PC-3 (cell line): ENCODE measurements at regions not wholly inside any gene's neighbourhood (a gene's known extent, or its start where the extent isn't known, plus 50 kb on each side); places are given as distances from the start of the nearest gene placed in this dataset.

Source experiments
- ATAC-seq: fragments of 200-7000 bp; cut with Tn5 transposase; 2 replicates; pipeline ENCODE4 v1.9.1; 2020; ENCODE audit warnings: mild to moderate bottlenecking, moderate library complexity
- BruUV-seq: library from RNA; stranded (reverse); fragments of 400-500 nt; replicated peaks from 2 replicates; lab custom pipeline; 2021; lab: Mats Ljungman, UMichigan
- CTCF ChIA-PET: fragments of 300-600 bp; sonication (Branson Sonifier 250); formaldehyde crosslinking; loops from one replicate; lab custom pipeline; 2022; ENCODE audit warnings: antibody characterized with exemption; lab: Charles Lee
- POLR2A ChIA-PET: fragments of 300-600 bp; sonication (Branson Sonifier 250); formaldehyde crosslinking; loops from one replicate; lab custom pipeline; 2022; ENCODE audit warnings: antibody characterized with exemption; ENCODE audit not compliant: unreplicated experiment; lab: Charles Lee
- DNase-seq: peaks from one replicate; pipeline ENCODE4 v3.0.0-alpha.2; 2015
- H2AFZ ChIP-seq: fragments of 300-600 bp; sonication (generic); 2 replicates; pipeline ENCODE4 v1.6.0; 2016; ENCODE audit warnings: antibody characterized with exemption, low read length
- H3F3A ChIP-seq: fragments of 300-600 bp; sonication (generic); one replicate; pipeline ENCODE4 v1.6.0; 2017; ENCODE audit warnings: antibody characterized with exemption, low read length, control low read depth, mild to moderate bottlenecking; ENCODE audit not compliant: unreplicated experiment
- H3K27ac ChIP-seq: fragments of 300-600 bp; sonication (generic); 2 replicates; pipeline ENCODE4 v1.5.1; 2016; ENCODE audit warnings: mild to moderate bottlenecking, low read length
- H3K27me3 ChIP-seq: fragments of 300-600 bp; sonication (generic); 2 replicates; pipeline ENCODE4 v1.6.1; 2016; ENCODE audit warnings: low read length, mixed read lengths
- H3K36me3 ChIP-seq: fragments of 300-600 bp; sonication (generic); 2 replicates; pipeline ENCODE4 v1.6.1; 2016; ENCODE audit warnings: low read depth, mixed run types, low read length, mixed read lengths
- H3K4me1 ChIP-seq: fragments of 300-600 bp; sonication (generic); 2 replicates; pipeline ENCODE4 v1.5.1; 2016; ENCODE audit warnings: low read length; ENCODE audit not compliant: insufficient read depth
- H3K4me2 ChIP-seq: fragments of 300-600 bp; sonication (generic); 2 replicates; pipeline ENCODE4 v1.6.0; 2016; ENCODE audit warnings: low read length
- H3K4me3 ChIP-seq: fragments of 300-600 bp; sonication (generic); 2 replicates; pipeline ENCODE4 v1.5.1; 2016; ENCODE audit warnings: mild to moderate bottlenecking, low read length, mixed read lengths
- H3K79me2 ChIP-seq: fragments of 300-600 bp; sonication (generic); 2 replicates; pipeline ENCODE4 v1.6.1; 2017; ENCODE audit warnings: low read length, mixed read lengths
- H3K9ac ChIP-seq: fragments of 300-600 bp; sonication (generic); 2 replicates; pipeline ENCODE4 v1.6.0; 2016; ENCODE audit warnings: mild to moderate bottlenecking, low read length
- H3K9me2 ChIP-seq: fragments of 300-600 bp; sonication (generic); replicated peaks from 2 replicates; pipeline ENCODE4 v1.6.1; 2016; ENCODE audit warnings: mixed run types, low read length, mixed read lengths
- H3K9me3 ChIP-seq: fragments of 300-600 bp; sonication (generic); 2 replicates; pipeline ENCODE4 v1.6.1; 2016; ENCODE audit warnings: low read length, mixed read lengths
- H4K20me1 ChIP-seq: fragments of 300-600 bp; sonication (generic); 2 replicates; pipeline ENCODE4 v1.6.1; 2016; ENCODE audit warnings: low read length, mixed read lengths
- EZH2 ChIP-seq: fragments of 300-600 bp; sonication (generic); IDR thresholded peaks from one replicate; pipeline ENCODE4 v1.6.1; 2017; ENCODE audit warnings: antibody characterized with exemption, mild to moderate bottlenecking, low read length; ENCODE audit not compliant: unreplicated experiment
- EZH2phosphoT487 ChIP-seq: fragments of 300-600 bp; sonication (generic); IDR thresholded peaks from 2 replicates; pipeline ENCODE4 v1.6.1; 2018; ENCODE audit warnings: mild to moderate bottlenecking, antibody characterized with exemption, low read length, borderline replicate concordance
- intact Hi-C: fragments of 100-400 bp; cut with micrococcal nuclease; formaldehyde crosslinking; loops from 2 replicates; pipeline ENCODE4 v1.9.0; 2023
- TF ChIP-seq, protein P1 (sequence below): fragments of 300-600 bp; sonication (generic); conservative IDR thresholded peaks from 2 replicates; pipeline ENCODE4 v1.5.1; 2017; ENCODE audit warnings: antibody characterized with exemption, low read depth, mild to moderate bottlenecking, low read length

DNA sequence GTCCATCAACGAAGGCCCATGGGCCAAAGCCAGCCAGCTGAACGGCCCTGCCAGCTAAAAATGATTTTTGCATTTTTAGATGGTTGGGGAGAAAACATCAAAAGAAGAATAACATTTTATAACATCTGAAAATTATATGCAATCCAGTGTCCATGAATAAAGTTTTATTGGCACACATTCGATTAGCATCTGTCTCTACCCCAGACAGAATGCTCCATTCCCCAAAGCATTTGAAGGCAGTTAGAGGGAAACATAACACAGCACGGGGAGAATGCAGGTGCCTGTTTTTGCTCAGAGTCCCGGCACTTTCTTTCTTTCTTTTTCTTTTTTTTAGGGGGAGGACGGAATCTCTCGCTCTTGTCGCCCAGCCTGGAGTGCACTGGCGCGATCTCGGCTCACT lies 110.7 kb downstream of the ZNF664 start:
- no peak overlapping the region for H3K4me2 ChIP-seq
- no peak overlapping the region for H3K27ac ChIP-seq
- ChIA-PET CTCF (no interaction called here), POLR2A (no interaction called here)
- no peaks in the 10 kb centered on the region for H3K79me2 ChIP-seq
- no peak overlapping the region for H3K4me3 ChIP-seq
- H3K9me2 ChIP-seq, result no peaks in the 10 kb centered on the region
- H3K9ac ChIP-seq, result no peak overlapping the region
- no peaks in the 10 kb centered on the region for H3K9me3 ChIP-seq
- intact Hi-C loops, result no loop called here
- ATAC-seq (no peak), DNase-seq (no peak)
- no peaks in the 10 kb centered on the region for H3K4me1 ChIP-seq
- no peaks in the 10 kb centered on the region for H3K36me3 ChIP-seq
- no peaks in the 10 kb centered on the region for H4K20me1 ChIP-seq
- H3K27me3 ChIP-seq, result no peaks in the 10 kb centered on the region; the same call in 1 of the 2 replicates
- no peak overlapping the region for H2AFZ ChIP-seq
- no peak for TF ChIP-seq EZH2phosphoT487
- TF ChIP-seq, protein P1, sequence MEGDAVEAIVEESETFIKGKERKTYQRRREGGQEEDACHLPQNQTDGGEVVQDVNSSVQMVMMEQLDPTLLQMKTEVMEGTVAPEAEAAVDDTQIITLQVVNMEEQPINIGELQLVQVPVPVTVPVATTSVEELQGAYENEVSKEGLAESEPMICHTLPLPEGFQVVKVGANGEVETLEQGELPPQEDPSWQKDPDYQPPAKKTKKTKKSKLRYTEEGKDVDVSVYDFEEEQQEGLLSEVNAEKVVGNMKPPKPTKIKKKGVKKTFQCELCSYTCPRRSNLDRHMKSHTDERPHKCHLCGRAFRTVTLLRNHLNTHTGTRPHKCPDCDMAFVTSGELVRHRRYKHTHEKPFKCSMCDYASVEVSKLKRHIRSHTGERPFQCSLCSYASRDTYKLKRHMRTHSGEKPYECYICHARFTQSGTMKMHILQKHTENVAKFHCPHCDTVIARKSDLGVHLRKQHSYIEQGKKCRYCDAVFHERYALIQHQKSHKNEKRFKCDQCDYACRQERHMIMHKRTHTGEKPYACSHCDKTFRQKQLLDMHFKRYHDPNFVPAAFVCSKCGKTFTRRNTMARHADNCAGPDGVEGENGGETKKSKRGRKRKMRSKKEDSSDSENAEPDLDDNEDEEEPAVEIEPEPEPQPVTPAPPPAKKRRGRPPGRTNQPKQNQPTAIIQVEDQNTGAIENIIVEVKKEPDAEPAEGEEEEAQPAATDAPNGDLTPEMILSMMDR, result no peak
- no TSS peak for BruUV-seq
- H3F3A ChIP-seq, result no peaks in the 10 kb centered on the region

DNA sequence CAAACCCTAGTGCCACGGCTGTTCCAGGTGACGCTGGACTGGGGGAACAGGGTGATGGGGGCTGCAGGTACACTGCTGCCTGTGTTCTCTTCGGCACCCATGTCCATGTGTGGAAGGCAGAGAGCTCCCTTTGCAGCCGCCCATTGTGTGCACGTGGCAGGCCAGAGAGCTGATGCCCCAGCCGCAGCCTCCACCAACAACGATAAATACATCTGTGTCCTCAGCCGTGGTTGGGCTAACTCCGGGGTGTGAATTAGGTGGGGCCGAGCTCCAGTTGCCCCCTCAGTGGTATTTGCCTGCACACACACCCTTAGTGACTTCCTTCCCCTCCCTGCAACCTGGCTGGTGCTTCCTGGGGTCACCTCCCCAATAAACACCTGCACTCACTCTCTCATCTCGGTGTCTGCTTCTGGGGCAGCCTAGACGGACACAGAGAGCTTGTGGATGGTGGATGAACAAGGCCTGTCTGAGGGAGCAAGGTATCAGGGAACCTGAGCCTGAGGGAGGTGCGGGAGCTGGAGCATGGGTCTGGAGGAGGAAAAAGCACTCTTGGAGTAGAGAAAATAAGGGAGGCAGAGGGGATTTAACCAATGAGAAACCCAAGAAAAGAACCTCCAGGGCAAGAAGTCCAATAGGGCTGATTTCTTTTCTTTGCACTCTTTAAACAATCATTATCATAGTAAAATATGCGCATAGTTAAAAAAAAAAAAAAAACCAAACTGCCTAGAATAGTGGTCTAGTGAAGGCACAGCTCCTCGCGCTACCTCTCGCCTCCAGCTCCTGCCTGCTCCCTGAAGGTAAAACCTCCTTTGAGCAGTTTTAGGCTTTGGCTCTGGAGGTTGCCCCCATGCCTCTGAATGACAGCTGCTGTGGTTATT lies 112.6 kb downstream of the ZNF664 start:
- POLR2A ChIA-PET, result interaction anchor here (0.5 kb wide), 1 partner anchor 157 kb away, joined by 4 read pairs; no protein-coding TSS in a partner anchor
- no TSS peak for BruUV-seq
- Histone ChIP-seq H3K9me3 (no peaks in the 10 kb centered on the region), H3K4me2 (no peak overlapping the region), H3F3A (no peaks in the 10 kb centered on the region), H2AFZ (no peak overlapping the region), H3K4me1 (no peaks in the 10 kb centered on the region), H3K79me2 (no peaks in the 10 kb centered on the region), H3K9ac (no peak overlapping the region), H3K27me3 (no peaks in the 10 kb centered on the region), H3K9me2 (no peaks in the 10 kb centered on the region), H3K36me3 (no peaks in the 10 kb centered on the region), H3K27ac (no peak overlapping the region), H3K4me3 (no peak overlapping the region), H4K20me1 (no peaks in the 10 kb centered on the region)
- intact Hi-C loops, result no loop called here
- CTCF ChIA-PET, result no interaction called here
- TF ChIP-seq EZH2phosphoT487 (no peak), EZH2 (no peak)
- TF ChIP-seq, protein P1, result no peak
- DNase-seq (no peak), ATAC-seq (no peak)

DNA sequence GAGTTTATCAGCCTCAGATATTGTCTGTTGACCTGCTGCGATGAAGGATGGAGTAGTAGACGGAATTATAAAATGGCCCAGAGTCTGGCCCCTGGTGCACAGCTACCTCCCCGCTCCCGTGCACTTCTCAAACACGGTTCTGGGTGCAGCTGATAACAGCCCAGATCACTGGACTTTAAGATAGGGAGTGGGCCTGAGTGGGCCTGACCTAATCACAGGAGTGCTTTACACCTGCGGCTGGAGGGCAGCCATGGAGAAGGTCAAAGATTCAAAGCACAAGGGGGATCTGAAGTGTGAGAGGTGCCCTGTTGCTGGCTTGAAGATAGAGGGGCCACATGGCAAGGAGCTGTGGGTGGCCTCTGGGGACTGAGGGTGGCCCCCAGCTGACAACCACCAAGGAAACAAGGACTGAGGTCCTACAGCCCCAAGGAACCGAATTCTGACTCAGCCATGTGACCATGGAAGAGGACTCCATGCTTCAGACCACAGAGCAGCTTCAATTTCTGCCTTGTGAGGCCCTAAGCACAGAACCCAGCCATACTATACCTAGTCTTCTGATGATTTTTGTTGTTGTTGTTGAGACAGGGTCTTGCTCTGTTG lies 113.4 kb downstream of the ZNF664 start:
- no peaks in the 10 kb centered on the region for H3K27me3 ChIP-seq
- no peak overlapping the region for H3K9ac ChIP-seq
- H2AFZ ChIP-seq, result no peak overlapping the region
- ChIA-PET CTCF (no interaction called here), POLR2A (interaction anchor here (0.5 kb wide), 1 partner anchor 156 kb away, joined by 4 read pairs; no protein-coding TSS in a partner anchor)
- BruUV-seq, result no TSS peak
- H3K4me2 ChIP-seq, result no peak overlapping the region
- H4K20me1 ChIP-seq, result no peaks in the 10 kb centered on the region
- H3K4me1 ChIP-seq, result no peaks in the 10 kb centered on the region
- no peaks in the 10 kb centered on the region for H3K9me3 ChIP-seq
- H3K27ac ChIP-seq, result no peak overlapping the region
- ATAC-seq (no peak), DNase-seq (no peak)
- no peaks in the 10 kb centered on the region for H3F3A ChIP-seq
- no peaks in the 10 kb centered on the region for H3K79me2 ChIP-seq
- no peak overlapping the region for H3K4me3 ChIP-seq
- TF ChIP-seq, protein P1, result no peak
- TF ChIP-seq EZH2, result no peak
- no peak for TF ChIP-seq EZH2phosphoT487
- H3K36me3 ChIP-seq, result no peaks in the 10 kb centered on the region
- intact Hi-C loops, result no loop called here
- H3K9me2 ChIP-seq, result no peaks in the 10 kb centered on the region
